PC-9 (cell line): ENCODE measurements at regions not wholly inside any gene's neighbourhood (a gene's known extent, or its start where the extent isn't known, plus 50 kb on each side); places are given as distances from the start of the nearest gene placed in this dataset.

Source experiments
- CTCF ChIP-seq: fragments of 200-600 bp; sonication (generic); conservative IDR thresholded peaks from 2 replicates; pipeline ENCODE4 v1.6.1; 2017; ENCODE audit warnings: mixed run types, antibody characterized with exemption, mild to moderate bottlenecking, moderate library complexity
- EZH2 ChIP-seq: fragments of 200-600 bp; sonication (generic); IDR thresholded peaks from 2 replicates; pipeline ENCODE4 v1.8.0; 2017; ENCODE audit warnings: antibody characterized with exemption, low read depth

DNA sequence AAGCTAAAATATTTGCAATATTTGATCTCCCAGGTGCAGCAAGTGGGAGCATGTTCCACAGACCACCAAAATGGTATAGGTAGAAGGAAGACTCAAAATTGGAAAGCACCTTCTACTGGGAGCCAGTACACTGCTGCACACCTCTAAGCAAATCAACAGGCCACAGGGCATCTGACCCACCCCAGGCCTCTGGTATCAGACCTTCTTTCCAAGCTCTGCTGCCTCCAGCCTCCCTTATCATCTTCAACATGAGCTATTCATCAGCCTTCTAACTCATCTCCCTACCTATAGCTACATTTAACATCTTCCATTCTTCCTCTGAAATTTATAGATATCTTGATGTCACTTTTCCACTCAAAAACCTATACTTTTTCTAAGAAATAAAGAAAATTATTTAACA, 294.8 kb downstream of the ZEB2 start:
- TF ChIP-seq CTCF: no peak
- no peak for TF ChIP-seq EZH2
